Colon (tissue), 2 donors: ENCODE measurements at regions not wholly inside any gene's neighbourhood (a gene's known extent, or its start where the extent isn't known, plus 50 kb on each side); places are given as distances from the start of the nearest gene placed in this dataset.

Experiments
- FAIRE-seq: peaks from 2 replicates; lab custom pipeline; 2012; peaks lifted over from hg19 to GRCh38; lab: Jason Lieb, UNC
- donor health status: control.
- donor health status: control.

DNA sequence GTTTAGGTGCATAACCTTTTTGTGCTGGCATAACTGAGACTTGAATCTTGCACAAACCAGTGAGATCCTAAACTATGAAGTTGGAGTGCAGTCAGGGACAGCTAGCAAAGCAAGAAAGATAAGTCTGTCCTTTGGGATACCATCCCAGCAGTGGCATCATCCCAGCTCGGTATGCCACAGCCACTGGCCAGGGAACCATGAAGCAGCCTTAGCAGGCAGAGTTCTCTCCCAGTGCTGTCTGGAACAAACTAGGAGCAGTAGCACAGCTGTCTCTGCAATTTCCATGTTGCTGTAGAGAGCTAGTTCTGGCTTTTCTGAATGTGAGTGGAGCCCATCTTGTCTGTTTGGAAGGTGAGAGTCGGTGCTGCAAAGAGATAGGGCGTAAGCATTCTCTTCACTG lies 130.3 kb downstream of the DTWD1 start:
- FAIRE-seq, result no peak

DNA sequence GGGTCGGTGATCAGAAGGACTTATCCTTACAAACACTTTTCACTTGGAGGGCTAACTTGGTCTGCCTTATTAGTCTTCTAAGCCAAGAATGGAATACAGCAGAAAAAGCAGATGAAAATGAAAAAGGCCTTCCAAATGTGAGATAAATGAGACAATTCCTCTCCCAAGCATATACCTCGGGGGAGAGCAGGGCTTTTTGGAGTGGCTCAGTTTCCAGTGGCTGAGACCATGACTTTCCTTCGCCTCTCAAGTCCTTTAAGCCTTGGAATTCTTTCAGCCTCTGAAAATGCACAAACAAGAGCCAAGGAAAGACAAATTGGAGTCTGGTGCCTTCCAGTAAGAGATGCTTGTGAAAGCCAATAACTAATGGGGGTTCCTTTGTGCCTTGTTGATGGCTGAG lies 130.9 kb downstream of the DTWD1 start:
- FAIRE-seq, result no peak

DNA sequence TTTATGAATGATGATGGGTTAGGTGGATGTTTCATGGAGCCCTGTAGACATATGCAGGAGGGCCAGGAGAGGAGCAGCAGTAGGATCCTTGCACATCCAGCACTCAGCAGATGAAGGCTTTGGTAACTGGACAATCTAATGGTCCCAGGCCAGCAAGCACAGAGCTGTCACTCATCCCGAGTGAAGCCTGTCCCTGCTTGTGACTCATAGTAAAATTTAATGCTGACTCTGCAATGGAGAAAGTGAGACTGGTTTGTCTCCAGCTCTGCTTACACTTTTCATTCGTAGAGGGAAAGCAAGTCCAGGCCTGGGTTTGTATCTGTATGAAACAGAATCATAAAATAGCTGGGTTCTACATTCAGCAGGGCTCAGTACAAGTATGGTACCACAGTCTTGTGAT lies 131.7 kb downstream of the DTWD1 start:
- FAIRE-seq, result no peak

DNA sequence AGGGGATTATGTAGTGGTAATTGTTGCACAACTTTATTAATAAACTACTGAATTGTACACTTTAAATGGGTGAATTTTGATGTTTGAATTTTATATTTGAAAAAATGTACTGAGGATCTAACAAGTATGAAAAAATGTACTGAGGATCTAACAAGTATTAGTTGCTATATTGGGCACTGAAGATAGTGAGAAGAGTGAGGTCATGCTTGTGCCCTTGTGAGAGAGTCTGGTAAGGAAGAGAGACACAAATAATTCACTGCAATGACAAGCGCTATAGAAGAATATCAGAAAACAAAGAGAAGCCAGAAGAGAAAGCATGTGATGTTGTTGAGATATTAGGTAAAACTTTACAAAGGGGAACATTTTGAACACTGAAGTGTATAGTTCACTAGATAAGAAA lies 137.6 kb downstream of the DTWD1 start:
- no peak for FAIRE-seq

DNA sequence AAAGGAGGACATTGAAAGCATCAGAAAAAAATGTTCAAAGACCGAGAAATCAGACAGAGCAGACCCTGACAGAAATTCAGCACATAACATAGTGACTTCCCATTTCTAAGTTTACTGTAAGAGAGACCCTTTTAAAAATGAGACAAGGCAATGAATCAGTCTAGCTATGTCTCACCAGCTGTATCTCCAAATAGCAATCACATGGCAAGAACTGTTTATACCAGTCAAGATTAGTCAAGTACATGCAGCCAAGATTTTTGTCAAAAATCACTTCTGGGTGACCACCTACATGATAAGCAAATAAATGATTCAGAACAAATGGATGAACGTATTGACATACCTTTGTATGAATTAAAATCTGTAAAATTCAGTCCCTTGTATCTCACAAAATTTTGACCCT lies 138.0 kb downstream of the DTWD1 start:
- no peak for FAIRE-seq

DNA sequence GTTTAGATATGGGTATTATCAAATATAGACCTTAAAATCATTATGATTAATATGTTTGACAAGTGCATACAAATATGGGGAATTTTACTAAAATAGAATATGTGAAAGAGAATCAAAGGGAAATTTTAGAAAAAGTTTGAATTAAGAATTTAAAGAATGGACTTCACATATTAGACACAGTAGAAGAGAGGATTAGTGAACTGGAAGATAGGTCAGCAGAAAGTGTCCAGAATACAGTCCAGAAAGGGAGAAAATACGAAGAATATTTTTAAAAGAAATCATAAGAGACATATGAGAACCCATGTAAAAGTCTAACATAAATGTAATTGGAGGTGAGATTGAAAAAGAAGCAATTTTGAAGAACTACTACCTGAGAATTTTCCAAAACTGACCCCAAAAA lies 139.9 kb downstream of the DTWD1 start:
- FAIRE-seq, result no peak

DNA sequence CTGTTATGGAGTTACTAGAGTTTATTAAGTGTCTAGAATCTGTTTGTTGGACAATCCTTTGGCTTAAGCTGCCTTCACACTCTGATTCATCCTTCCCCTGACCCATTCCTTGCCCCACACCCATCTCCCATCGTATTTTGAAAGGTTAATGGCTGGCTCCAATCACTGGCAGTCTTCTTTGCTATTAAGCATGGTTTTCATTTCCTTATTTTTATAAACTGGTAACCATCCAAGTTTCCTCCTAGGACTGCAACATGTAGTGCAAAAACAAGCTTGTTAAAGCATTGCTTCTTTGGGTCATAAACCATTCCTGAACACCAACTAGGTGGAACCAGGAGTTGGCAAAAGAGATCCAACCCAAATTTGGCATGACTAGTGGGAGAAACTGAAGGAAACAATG lies 148.4 kb downstream of the DTWD1 start:
- FAIRE-seq, result no peak

DNA sequence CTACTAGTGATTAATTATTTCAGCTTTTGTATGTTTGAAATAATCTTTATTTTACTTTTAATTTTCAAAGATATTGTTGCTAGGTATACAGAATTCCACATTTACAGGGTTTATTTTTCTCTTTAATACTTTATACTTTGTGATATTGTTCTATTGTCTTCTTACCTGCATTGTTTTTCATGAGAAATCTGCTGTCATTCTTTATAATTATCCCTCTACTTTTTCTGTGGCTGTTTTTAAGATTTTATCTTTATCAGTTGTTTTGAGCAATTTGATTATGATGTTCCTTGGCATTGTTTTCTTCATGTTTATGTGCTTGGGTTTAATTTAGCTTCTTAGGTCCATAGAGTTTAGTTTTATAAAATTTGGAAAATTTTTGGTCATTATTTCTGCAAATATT lies 168.6 kb downstream of the DTWD1 start:
- FAIRE-seq, result no peak

DNA sequence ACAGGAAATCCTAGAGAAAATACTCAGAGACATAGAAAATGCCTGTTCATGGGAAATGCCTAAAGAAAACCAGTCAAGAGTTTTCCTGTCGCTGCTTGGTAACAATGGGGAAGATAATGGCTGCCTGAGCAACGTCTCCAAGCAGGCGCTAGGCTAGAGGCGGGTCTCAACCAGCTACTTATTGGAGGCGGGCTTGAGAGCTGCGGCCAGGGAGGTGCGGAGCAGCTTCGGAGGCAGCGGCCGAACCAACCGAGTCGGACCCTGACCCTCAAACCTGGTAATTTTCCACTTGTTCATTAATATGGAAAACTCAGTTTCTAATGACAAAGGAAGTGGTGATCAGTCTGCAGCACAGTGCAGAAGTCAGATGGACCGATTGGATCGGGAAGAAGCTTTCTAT lies 173.1 kb downstream of the DTWD1 start:
- FAIRE-seq, result no peak

DNA sequence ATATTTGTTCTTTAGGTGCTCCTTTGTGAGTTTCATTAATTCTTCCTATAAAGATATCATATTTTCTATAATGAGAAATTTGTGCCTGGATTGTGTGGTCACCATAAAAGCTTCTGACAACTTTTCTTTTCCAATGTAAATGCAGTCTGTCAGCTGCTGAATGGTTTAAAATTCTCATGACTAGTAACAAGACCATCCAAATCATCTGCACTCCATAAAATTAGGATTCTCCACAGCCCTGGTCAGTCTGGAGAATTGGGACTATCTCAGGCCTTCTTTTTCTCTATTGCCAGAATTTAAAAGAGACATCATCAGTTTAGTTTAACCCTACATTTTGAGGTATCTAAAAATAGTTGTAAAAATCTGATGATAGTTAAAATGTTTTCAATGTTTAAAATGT lies 180.9 kb downstream of the DTWD1 start:
- no peak for FAIRE-seq
